GM12875 (cell line): ENCODE measurements at regions not wholly inside any gene's neighbourhood (a gene's known extent, or its start where the extent isn't known, plus 50 kb on each side); places are given as distances from the start of the nearest gene placed in this dataset.

Experiments used
- H3K4me3 ChIP-seq: one replicate; pipeline ENCODE4 v1.5.1; 2011; ENCODE audit warnings: low read depth, low read length, control low read depth
- CTCF ChIP-seq: IDR thresholded peaks from 2 replicates; pipeline ENCODE4 v1.5.1; 2011; ENCODE audit warnings: low read depth, mild to moderate bottlenecking, control low read depth, inconsistent platforms, low read length, moderate library complexity, borderline replicate concordance; ENCODE audit not compliant: insufficient read depth

GRCh38 chr13:39918620-39919236 is 263.3 kb downstream of the COG6 start:
- TF ChIP-seq CTCF, result no peak
- H3K4me3 ChIP-seq, result no peak overlapping the region

GRCh38 chr13:39920613-39921012 is 265.2 kb downstream of the COG6 start:
- H3K4me3 ChIP-seq, result no peak overlapping the region
- no peak for TF ChIP-seq CTCF

DNA sequence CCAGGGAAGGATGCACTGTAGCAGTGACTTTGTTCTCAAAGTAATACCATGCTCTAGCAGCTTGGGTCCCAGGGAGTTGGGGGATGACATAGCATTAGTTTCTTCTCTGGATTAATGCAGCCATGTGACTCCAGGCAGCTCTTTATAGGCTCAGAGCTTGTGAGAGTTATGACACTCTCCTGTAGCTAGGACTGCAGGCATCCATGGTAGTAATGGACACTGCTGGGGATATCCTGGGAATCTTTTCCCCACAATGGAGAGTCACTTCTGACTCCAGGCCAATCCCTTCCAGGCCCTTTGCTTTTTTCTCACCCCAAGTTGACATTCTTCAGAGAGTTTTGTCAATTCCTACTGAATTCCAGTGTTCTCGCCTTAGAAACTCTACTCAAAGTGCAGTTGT is 270.9 kb downstream of the COG6 start:
- no peak overlapping the region for H3K4me3 ChIP-seq
- TF ChIP-seq CTCF, result no peak

- no peak for TF ChIP-seq CTCF
Measured at GRCh38 chr13:39928261-39928660, 272.8 kb downstream of the COG6 start.

GRCh38 chr13:39929583-39929982 is 274.1 kb downstream of the COG6 start:
- no peak overlapping the region for H3K4me3 ChIP-seq
- TF ChIP-seq CTCF, result no peak

More at GRCh38 chr13:39928261-39928660, 272.8 kb downstream of the COG6 start:
- no peak overlapping the region for H3K4me3 ChIP-seq

DNA sequence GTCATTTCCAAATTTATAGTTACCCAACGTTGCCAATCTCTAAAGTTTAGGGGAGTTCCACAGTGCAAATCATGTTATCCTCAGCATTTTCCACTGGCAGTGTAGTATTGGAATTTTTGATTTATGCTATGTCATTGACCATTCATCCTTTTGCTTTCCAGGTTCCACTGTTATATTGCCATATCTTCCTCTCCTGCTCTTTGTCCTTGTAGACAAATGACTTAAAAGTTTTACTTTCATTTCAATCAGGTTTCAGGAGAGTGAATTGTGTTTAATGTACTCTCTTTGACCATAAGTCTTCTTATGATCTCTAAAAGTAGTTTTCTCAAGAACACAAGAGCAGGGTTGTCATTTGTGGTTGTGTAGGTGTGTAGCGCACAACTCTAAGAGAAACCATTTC is 274.6 kb downstream of the COG6 start:
- no peak overlapping the region for H3K4me3 ChIP-seq
- TF ChIP-seq CTCF, result no peak
